IPS DF 4.7 (cell line): ENCODE measurements at regions not wholly inside any gene's neighbourhood (a gene's known extent, or its start where the extent isn't known, plus 50 kb on each side); places are given as distances from the start of the nearest gene placed in this dataset.

Source experiments
- DNase-seq: peaks from one replicate; pipeline ENCODE4 v3.0.0-alpha.2; 2013; ENCODE audit warnings: low spot score; ENCODE audit errors: extremely low read depth

DNA sequence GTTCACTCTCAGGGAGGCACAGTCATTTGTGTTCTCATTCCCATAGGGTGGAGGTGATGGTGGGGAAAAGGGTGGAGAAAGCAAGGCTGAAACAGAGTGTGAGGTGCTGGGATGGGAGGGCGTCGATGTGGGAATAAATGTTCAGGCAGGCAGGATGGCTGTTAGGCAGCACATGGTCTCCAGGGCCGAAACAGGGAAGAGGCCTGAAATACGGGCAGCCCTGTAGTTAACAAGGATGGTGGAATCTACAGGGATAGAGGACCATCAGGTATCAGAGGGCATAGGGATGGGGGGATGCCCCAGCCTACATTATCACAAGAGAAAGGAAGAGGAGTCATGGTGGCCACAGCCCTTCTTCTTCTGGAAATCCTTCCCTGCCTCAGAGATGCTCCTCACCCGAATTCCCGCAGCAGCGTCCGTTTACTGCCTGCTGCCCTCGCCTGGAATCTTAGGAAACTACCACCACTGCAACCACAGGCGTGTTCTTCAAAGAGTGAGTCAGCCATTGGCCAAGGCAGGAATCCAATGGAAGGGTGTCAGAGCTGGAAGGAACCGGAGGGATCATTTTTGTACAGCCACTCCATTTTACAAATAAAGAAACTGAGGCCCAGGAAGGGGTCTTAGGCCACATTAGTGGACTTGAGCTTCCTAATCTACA is 49.7 kb upstream of the POMGNT2 start:
- DNase-seq = peak; percentile 58
